ENCODE measurements at regions not wholly inside any gene's neighbourhood (a gene's known extent, or its start where the extent isn't known, plus 50 kb on each side); places are given as distances from the start of the nearest gene placed in this dataset.
A peak's percentile ranks its signal among the peaks of the same experiment; 100 is the strongest.

- TF ChIP-seq, protein P1, sequence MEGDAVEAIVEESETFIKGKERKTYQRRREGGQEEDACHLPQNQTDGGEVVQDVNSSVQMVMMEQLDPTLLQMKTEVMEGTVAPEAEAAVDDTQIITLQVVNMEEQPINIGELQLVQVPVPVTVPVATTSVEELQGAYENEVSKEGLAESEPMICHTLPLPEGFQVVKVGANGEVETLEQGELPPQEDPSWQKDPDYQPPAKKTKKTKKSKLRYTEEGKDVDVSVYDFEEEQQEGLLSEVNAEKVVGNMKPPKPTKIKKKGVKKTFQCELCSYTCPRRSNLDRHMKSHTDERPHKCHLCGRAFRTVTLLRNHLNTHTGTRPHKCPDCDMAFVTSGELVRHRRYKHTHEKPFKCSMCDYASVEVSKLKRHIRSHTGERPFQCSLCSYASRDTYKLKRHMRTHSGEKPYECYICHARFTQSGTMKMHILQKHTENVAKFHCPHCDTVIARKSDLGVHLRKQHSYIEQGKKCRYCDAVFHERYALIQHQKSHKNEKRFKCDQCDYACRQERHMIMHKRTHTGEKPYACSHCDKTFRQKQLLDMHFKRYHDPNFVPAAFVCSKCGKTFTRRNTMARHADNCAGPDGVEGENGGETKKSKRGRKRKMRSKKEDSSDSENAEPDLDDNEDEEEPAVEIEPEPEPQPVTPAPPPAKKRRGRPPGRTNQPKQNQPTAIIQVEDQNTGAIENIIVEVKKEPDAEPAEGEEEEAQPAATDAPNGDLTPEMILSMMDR (IDR thresholded peaks at IDR 0.05): no peak
- no peaks in the 10 kb centered on the region for H3K36me3 Mint-ChIP-seq (ENCODE audit: unreplicated experiment)
- no peak overlapping the region for H3K4me3 Mint-ChIP-seq (ENCODE audit: unreplicated experiment)
- H3K9me3 Mint-ChIP-seq (ENCODE audit: unreplicated experiment): no peaks in the 10 kb centered on the region
- H3K27ac Mint-ChIP-seq (ENCODE audit: unreplicated experiment): peak overlapping the region; percentile 84
- H3K4me1 Mint-ChIP-seq (ENCODE audit: unreplicated experiment): peaks cover 74% of the 10 kb centered on the region
- no peak for DNase-seq (ENCODE audit: extremely low spot score, unreplicated experiment)
- no peaks in the 10 kb centered on the region for H3K27me3 Mint-ChIP-seq (ENCODE audit: unreplicated experiment)
These were observed 401.0 kb upstream of the TBL1XR1 start for GRCh38 chr3:177598097-177598833.

- Mint-ChIP-seq H3K27ac (ENCODE audit: unreplicated experiment) (peak overlapping the region; percentile 84), H3K9me3 (ENCODE audit: unreplicated experiment) (no peaks in the 10 kb centered on the region), H3K4me3 (ENCODE audit: unreplicated experiment) (no peak overlapping the region), H3K27me3 (ENCODE audit: unreplicated experiment) (no peaks in the 10 kb centered on the region), H3K4me1 (ENCODE audit: unreplicated experiment) (peaks cover 70% of the 10 kb centered on the region), H3K36me3 (ENCODE audit: unreplicated experiment) (peaks cover 2% of the 10 kb centered on the region)
- TF ChIP-seq, protein P1 (IDR thresholded peaks at IDR 0.05): no peak
- no peak for DNase-seq (ENCODE audit: extremely low spot score, unreplicated experiment)
These were observed 402.0 kb upstream of the TBL1XR1 start for GRCh38 chr3:177599326-177599725.

DNA sequence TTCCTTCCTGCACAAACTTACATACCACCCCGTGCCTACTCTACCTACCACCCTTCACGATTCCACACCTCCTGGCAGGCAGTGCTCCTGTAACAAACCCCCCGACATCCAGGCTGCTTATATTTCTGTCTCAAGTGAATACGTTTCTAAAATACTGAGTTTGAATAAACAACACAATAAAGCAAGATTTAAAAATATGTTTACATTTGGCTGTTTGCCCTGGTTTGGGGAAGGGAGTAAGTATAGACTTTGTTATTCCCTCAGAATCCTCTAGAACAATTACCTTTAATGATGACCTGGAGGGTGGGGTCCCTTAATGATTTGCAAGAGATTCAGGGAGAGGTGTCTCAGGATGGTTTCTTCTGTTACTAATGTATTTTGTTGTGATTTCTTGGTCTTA is 402.6 kb upstream of the TBL1XR1 start:
- no peak for DNase-seq (ENCODE audit: extremely low spot score, unreplicated experiment)
- H3K27me3 Mint-ChIP-seq (ENCODE audit: unreplicated experiment): no peaks in the 10 kb centered on the region
- no peak overlapping the region for H3K4me3 Mint-ChIP-seq (ENCODE audit: unreplicated experiment)
- peaks cover under 1% of the 10 kb centered on the region for H3K9me3 Mint-ChIP-seq (ENCODE audit: unreplicated experiment)
- TF ChIP-seq, protein P1 (IDR thresholded peaks at IDR 0.05): no peak
- H3K27ac Mint-ChIP-seq (ENCODE audit: unreplicated experiment): no peak overlapping the region
- H3K36me3 Mint-ChIP-seq (ENCODE audit: unreplicated experiment): peaks cover 2% of the 10 kb centered on the region
- H3K4me1 Mint-ChIP-seq (ENCODE audit: unreplicated experiment): peaks cover 67% of the 10 kb centered on the region

GRCh38 chr3:177600411-177600810 is 403.1 kb upstream of the TBL1XR1 start:
- Mint-ChIP-seq H3K4me1 (ENCODE audit: unreplicated experiment) (peaks cover 65% of the 10 kb centered on the region), H3K9me3 (ENCODE audit: unreplicated experiment) (peaks cover 3% of the 10 kb centered on the region), H3K27me3 (ENCODE audit: unreplicated experiment) (no peaks in the 10 kb centered on the region), H3K36me3 (ENCODE audit: unreplicated experiment) (peaks cover 2% of the 10 kb centered on the region), H3K27ac (ENCODE audit: unreplicated experiment) (no peak overlapping the region), H3K4me3 (ENCODE audit: unreplicated experiment) (no peak overlapping the region)
- no peak for DNase-seq (ENCODE audit: extremely low spot score, unreplicated experiment)
- TF ChIP-seq, protein P1 (IDR thresholded peaks at IDR 0.05): no peak

DNA sequence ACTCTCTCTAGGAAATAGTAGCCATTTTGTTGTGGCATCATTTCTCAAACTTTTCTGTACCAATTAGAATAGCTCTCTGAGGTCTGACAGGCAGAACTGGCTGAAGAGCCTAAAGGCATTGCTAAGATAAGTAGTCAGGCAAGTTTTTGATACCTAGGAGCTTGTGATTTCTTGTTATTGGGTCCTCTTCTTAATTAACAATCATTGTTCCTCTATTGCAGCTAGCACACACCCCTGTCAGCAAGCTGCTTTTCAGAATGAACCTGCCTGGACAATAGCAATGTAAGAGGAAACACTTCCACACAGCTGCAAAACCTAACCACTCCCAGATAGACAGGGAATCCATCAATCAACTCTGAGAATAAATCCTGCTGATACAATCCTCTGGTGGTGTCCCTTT is 403.9 kb upstream of the TBL1XR1 start:
- TF ChIP-seq, protein P1 (IDR thresholded peaks at IDR 0.05): no peak
- no peak overlapping the region for H3K4me3 Mint-ChIP-seq (ENCODE audit: unreplicated experiment)
- peaks cover 2% of the 10 kb centered on the region for H3K36me3 Mint-ChIP-seq (ENCODE audit: unreplicated experiment)

More for the DNA sequence above, 403.9 kb upstream of the TBL1XR1 start:
- Mint-ChIP-seq H3K27ac (ENCODE audit: unreplicated experiment) (no peak overlapping the region), H3K27me3 (ENCODE audit: unreplicated experiment) (no peaks in the 10 kb centered on the region), H3K4me1 (ENCODE audit: unreplicated experiment) (peaks cover 58% of the 10 kb centered on the region), H3K9me3 (ENCODE audit: unreplicated experiment) (peaks cover 3% of the 10 kb centered on the region)
- no peak for DNase-seq (ENCODE audit: extremely low spot score, unreplicated experiment)
